SK-N-SH (cell line): ENCODE measurements at regions not wholly inside any gene's neighbourhood (a gene's known extent, or its start where the extent isn't known, plus 50 kb on each side); places are given as distances from the start of the nearest gene placed in this dataset.

Source experiments
- CTCF ChIA-PET: fragments of 300-600, 350-600 bp; formaldehyde crosslinking; extraction: SDS; loops from one replicate; lab custom pipeline; 2021; lab: Yijun Ruan, JAX
- POLR2A ChIA-PET: fragments of 350-600 bp; sonication (Branson Sonifier 250); formaldehyde crosslinking; extraction: SDS; loops from one replicate; lab custom pipeline; 2020; ENCODE audit warnings: antibody characterized with exemption, inconsistent platforms; lab: Yijun Ruan, JAX
- DNase-seq: peaks from one replicate; pipeline ENCODE4 v3.0.0; 2012
- H2AFZ ChIP-seq: fragments of 200-600 bp; sonication (generic); 2 replicates; pipeline ENCODE4 v1.8.1; 2016; ENCODE audit warnings: antibody characterized with exemption, mild to moderate bottlenecking, low read depth
- H3F3A ChIP-seq: fragments of 200-600 bp; sonication (generic); replicated peaks from 2 replicates; pipeline ENCODE3; 2016; ENCODE audit warnings: antibody characterized with exemption, mild to moderate bottlenecking; ENCODE audit not compliant: insufficient read depth
- H3K27ac ChIP-seq, 2 experiments: fragments of 200-500 bp in 1 of 2; fragments of 200-600 bp in 1 of 2; sonication (Bioruptor generic) in 1 of 2; sonication (generic), shearing (Covaris generic) in 1 of 2; 2 replicates each; pipeline versions ENCODE4 v1.5.1 to v1.6.1; 2014 to 2016; ENCODE audit warnings: low read depth in 2 of 2, inconsistent platforms in 1 of 2, low read length in 1 of 2, mild to moderate bottlenecking in 1 of 2, mixed read lengths in 1 of 2
- H3K27me3 ChIP-seq: fragments of 200-600 bp; sonication (generic), shearing (Covaris generic); 2 replicates; pipeline ENCODE4 v1.6.1; 2016; ENCODE audit warnings: mixed run types; ENCODE audit not compliant: insufficient read depth
- H3K36me3 ChIP-seq, 2 experiments: fragments of 200-500 bp in 1 of 2; fragments of 200-600 bp in 1 of 2; sonication (Bioruptor generic) in 1 of 2; sonication (generic) in 1 of 2; replicated peaks in 1 of 2; 2 replicates each; pipeline versions ENCODE3 to v1.5.1; 2014 to 2016; ENCODE audit warnings: low read length in 1 of 2, mild to moderate bottlenecking in 1 of 2; ENCODE audit not compliant: insufficient read depth in 2 of 2, control insufficient read depth in 1 of 2
- H3K4me1 ChIP-seq, 2 experiments: fragments of 200-500 bp in 1 of 2; fragments of 200-600 bp in 1 of 2; sonication (Bioruptor generic) in 1 of 2; sonication (generic), shearing (Covaris generic) in 1 of 2; 2 replicates each; pipeline versions ENCODE4 v1.5.1 to v1.6.1; 2014 to 2016; ENCODE audit warnings: low read depth in 1 of 2, low read length in 1 of 2, mixed run types in 1 of 2; ENCODE audit not compliant: insufficient read depth in 2 of 2, control insufficient read depth in 1 of 2
- H3K4me2 ChIP-seq: fragments of 200-600 bp; sonication (generic), shearing (Covaris generic); 2 replicates; pipeline ENCODE4 v1.6.1; 2017; ENCODE audit warnings: mixed run types
- H3K4me3 ChIP-seq, 2 experiments: fragments of 200-500 bp in 1 of 2; fragments of 200-600 bp in 1 of 2; sonication (Bioruptor generic) in 1 of 2; sonication (generic), shearing (Covaris generic) in 1 of 2; 2 replicates each; pipeline versions ENCODE4 v1.5.1 to v1.8.1; 2014 to 2016; ENCODE audit warnings: low read depth in 2 of 2, inconsistent platforms in 1 of 2, low read length in 1 of 2, mild to moderate bottlenecking in 1 of 2, mixed read lengths in 1 of 2, moderate library complexity in 1 of 2
- H3K79me2 ChIP-seq: fragments of 200-600 bp; sonication (generic); 2 replicates; pipeline ENCODE4 v1.8.1; 2017; ENCODE audit warnings: mild to moderate bottlenecking; ENCODE audit not compliant: insufficient read depth
- H3K9ac ChIP-seq: fragments of 200-600 bp; sonication (generic); 2 replicates; pipeline ENCODE4 v1.6.1; 2017; ENCODE audit warnings: mixed run types
- H3K9me2 ChIP-seq: fragments of 200-600 bp; sonication (generic); 2 replicates; pipeline ENCODE4 v1.6.1; 2017; ENCODE audit warnings: mixed run types
- H3K9me3 ChIP-seq: fragments of 200-600 bp; sonication (generic); 2 replicates; pipeline ENCODE4 v1.6.1; 2017; ENCODE audit warnings: mixed run types, mild to moderate bottlenecking, moderate library complexity
- H4K20me1 ChIP-seq: fragments of 200-600 bp; sonication (generic); 2 replicates; pipeline ENCODE4 v1.6.1; 2017; ENCODE audit warnings: mild to moderate bottlenecking, mixed run types; ENCODE audit not compliant: insufficient read depth
- EZH2phosphoT487 ChIP-seq: fragments of 200-600 bp; sonication (generic); IDR thresholded peaks from 2 replicates; pipeline ENCODE4 v1.6.1; 2017; ENCODE audit warnings: low read depth, mixed run types, mild to moderate bottlenecking, antibody characterized with exemption, moderate library complexity, borderline replicate concordance
- FOSL2 ChIP-seq: IDR thresholded peaks from 2 replicates; pipeline ENCODE4 v1.4.0; 2012; ENCODE audit warnings: low read depth, mild to moderate bottlenecking, moderate library complexity, borderline replicate concordance
- GATA2 ChIP-seq: sonication (generic); formaldehyde crosslinking; IDR thresholded peaks from 2 replicates; pipeline ENCODE4 v1.5.0; 2020; ENCODE audit warnings: mild to moderate bottlenecking, missing genetic modification reagents
- JUND ChIP-seq: IDR thresholded peaks from 2 replicates; pipeline ENCODE4 v1.4.0; 2012
- MAX ChIP-seq: IDR thresholded peaks from 2 replicates; pipeline ENCODE4 v1.4.0; 2012; ENCODE audit warnings: low read depth
- MEF2A ChIP-seq: IDR thresholded peaks from 2 replicates; pipeline ENCODE4 v1.4.0; 2012; ENCODE audit warnings: low read depth, borderline replicate concordance
- MXI1 ChIP-seq: IDR thresholded peaks from 2 replicates; pipeline ENCODE4 v1.6.1; 2012; ENCODE audit warnings: mild to moderate bottlenecking, low read depth, low read length, improper control_type of control experiment
- NRF1 ChIP-seq: IDR thresholded peaks from 2 replicates; pipeline ENCODE4 v1.6.1; 2012; ENCODE audit warnings: low read depth, mild to moderate bottlenecking, low read length
- PBX3 ChIP-seq: IDR thresholded peaks from 2 replicates; pipeline ENCODE4; 2012
- REST ChIP-seq: IDR thresholded peaks from 2 replicates; pipeline ENCODE4 v1.6.1; 2012; ENCODE audit warnings: mild to moderate bottlenecking, low read depth, low read length, moderate library complexity
- SMC3 ChIP-seq: IDR thresholded peaks from 2 replicates; pipeline ENCODE4 v1.6.1; 2012; ENCODE audit warnings: low read depth, low read length, improper control_type of control experiment
- TAF1 ChIP-seq: IDR thresholded peaks from 2 replicates; pipeline ENCODE4 v1.6.1; 2012; ENCODE audit warnings: low read depth, mild to moderate bottlenecking, low read length, moderate library complexity, borderline replicate concordance
- TEAD4 ChIP-seq: IDR thresholded peaks from 2 replicates; pipeline ENCODE4 v1.4.0; 2012; ENCODE audit warnings: mild to moderate bottlenecking, borderline replicate concordance; ENCODE audit not compliant: insufficient read depth
- USF1 ChIP-seq: IDR thresholded peaks from 2 replicates; pipeline ENCODE4 v1.4.0; 2012; ENCODE audit warnings: low read depth, borderline replicate concordance
- YY1 ChIP-seq: IDR thresholded peaks from 2 replicates; pipeline ENCODE4 v1.4.0; 2012; ENCODE audit warnings: low read depth, mild to moderate bottlenecking
- WGBS: methylation state at CpG from one replicate; pipeline ENCODE4 v1.1.6; 2017; ENCODE audit warnings: low lambda C conversion rate; 5-methylcytosine and 5-hydroxymethylcytosine counted together

GRCh38 chr20:43284486-43284885 is 94.8 kb upstream of the PTPRT start:
- no peak for DNase-seq
- no peaks in the 10 kb centered on the region for H3K27me3 ChIP-seq
- no peak overlapping the region for H3K9ac ChIP-seq
- no peaks in the 10 kb centered on the region for H3K9me2 ChIP-seq
- H3K79me2 ChIP-seq: no peaks in the 10 kb centered on the region
- CTCF ChIA-PET: no interaction called here
- H3K4me2 ChIP-seq: no peak overlapping the region
- no peaks in the 10 kb centered on the region for H3K4me1 ChIP-seq
- no peaks in the 10 kb centered on the region for H4K20me1 ChIP-seq
- H3K9me3 ChIP-seq: no peaks in the 10 kb centered on the region
- TF ChIP-seq MXI1: no peak
- POLR2A ChIA-PET: no interaction called here
- 71% methylated on average over 2 of the region's 2 CpGs for WGBS
- no peaks in the 10 kb centered on the region for H3K36me3 ChIP-seq
- H3K27ac ChIP-seq: no peak overlapping the region
- no peak overlapping the region for H3K4me3 ChIP-seq
- no peak overlapping the region for H2AFZ ChIP-seq
- H3F3A ChIP-seq: no peaks in the 10 kb centered on the region

GRCh38 chr20:43283126-43283525 is 93.4 kb upstream of the PTPRT start:
- POLR2A ChIA-PET: no interaction called here
- Histone ChIP-seq H4K20me1 (no peaks in the 10 kb centered on the region), H3K36me3 (no peaks in the 10 kb centered on the region), H3K9ac (no peak overlapping the region), H3K79me2 (no peaks in the 10 kb centered on the region), H3F3A (no peaks in the 10 kb centered on the region)
- 32% methylated on average over 2 of the region's 2 CpGs for WGBS
- TF ChIP-seq JUND (no peak), TEAD4 (no peak), GATA2 (no peak), MAX (no peak), NRF1 (no peak), REST (no peak), TAF1 (no peak), PBX3 (no peak), SMC3 (no peak), USF1 (no peak), FOSL2 (no peak), MEF2A (no peak), YY1 (no peak), EZH2phosphoT487 (no peak)
- TF ChIP-seq, all 33 proteins: peak for 0
- H3K27me3 ChIP-seq: no peaks in the 10 kb centered on the region
- no peak overlapping the region for H3K4me2 ChIP-seq
- no peaks in the 10 kb centered on the region for H3K9me2 ChIP-seq
- H2AFZ ChIP-seq: no peak overlapping the region
- DNase-seq: no peak
- CTCF ChIA-PET: no interaction called here
- H3K27ac ChIP-seq: no peak overlapping the region
- no peak overlapping the region for H3K4me3 ChIP-seq
- no peaks in the 10 kb centered on the region for H3K9me3 ChIP-seq
- H3K4me1 ChIP-seq: no peaks in the 10 kb centered on the region
